HCT116 (cell line): ENCODE measurements at regions not wholly inside any gene's neighbourhood (a gene's known extent, or its start where the extent isn't known, plus 50 kb on each side); places are given as distances from the start of the nearest gene placed in this dataset.

Experiments
- ATF3 ChIP-seq: IDR thresholded peaks from 2 replicates; pipeline ENCODE4 v1.6.1; 2012
- CEBPB ChIP-seq: IDR thresholded peaks from 2 replicates; pipeline ENCODE4 v1.6.1; 2012; ENCODE audit warnings: low read depth
- CTCF ChIP-seq, 3 experiments: fragments of 200-600 bp in 1 of 3; sonication (generic) in 1 of 3; IDR thresholded peaks in 2 of 3; conservative IDR thresholded peaks in 1 of 3; 2 replicates each; pipeline ENCODE4 v1.5.1; 2012 to 2017; ENCODE audit warnings: low read depth in 2 of 3, low read length in 2 of 3, antibody characterized with exemption in 1 of 3, borderline replicate concordance in 1 of 3, control low read depth in 1 of 3, mild to moderate bottlenecking in 1 of 3, mixed read lengths in 1 of 3, mixed run types in 1 of 3, moderate library complexity in 1 of 3; ENCODE audit not compliant: insufficient read depth in 1 of 3
- EGR1 ChIP-seq: IDR thresholded peaks from 2 replicates; pipeline ENCODE4 v1.6.1; 2012; ENCODE audit warnings: low read depth
- EZH2 ChIP-seq: fragments of 200-600 bp; sonication (generic); IDR thresholded peaks from 2 replicates; pipeline ENCODE4 v1.6.1; 2017; ENCODE audit warnings: antibody characterized with exemption, mixed run types
- EZH2phosphoT487 ChIP-seq: fragments of 200-600 bp; IDR thresholded peaks from 2 replicates; pipeline ENCODE4 v1.6.1; 2018; ENCODE audit warnings: antibody characterized with exemption, borderline replicate concordance
- FOSL1 ChIP-seq: IDR thresholded peaks from 2 replicates; pipeline ENCODE4 v1.6.1; 2012; ENCODE audit warnings: low read depth
- JUND ChIP-seq: IDR thresholded peaks from 2 replicates; pipeline ENCODE4 v1.6.1; 2012
- POLR2A ChIP-seq: IDR thresholded peaks from 2 replicates; pipeline ENCODE4 v1.7.0; 2011; ENCODE audit warnings: borderline replicate concordance; ENCODE audit not compliant: insufficient read depth, insufficient read length; ENCODE audit errors: extremely low read depth
- POLR2AphosphoS5 ChIP-seq: IDR thresholded peaks from 2 replicates; pipeline ENCODE4 v1.6.1; 2011; ENCODE audit warnings: mild to moderate bottlenecking, low read depth, low read length, moderate library complexity
- REST ChIP-seq: IDR thresholded peaks from 2 replicates; pipeline ENCODE4 v1.6.1; 2012; ENCODE audit warnings: low read depth
- SP1 ChIP-seq: IDR thresholded peaks from 2 replicates; pipeline ENCODE4 v1.6.1; 2012; ENCODE audit warnings: low read depth
- SRF ChIP-seq: IDR thresholded peaks from 2 replicates; pipeline ENCODE4 v1.6.1; 2012; ENCODE audit warnings: low read depth
- YY1 ChIP-seq: IDR thresholded peaks from 2 replicates; pipeline ENCODE4 v1.6.1; 2011; ENCODE audit warnings: low read length, low read depth, moderate library complexity, mild to moderate bottlenecking; ENCODE audit not compliant: insufficient replicate concordance; ENCODE audit errors: extremely low read depth

- no peak for TF ChIP-seq REST
- TF ChIP-seq POLR2A = no peak
- no peak for TF ChIP-seq CTCF (IDR thresholded peaks at IDR 0.05 in 2 of 3, conservative IDR thresholded peaks at IDR 0.05 in 1 of 3; ENCODE audit: borderline replicate concordance in 1 of 3, insufficient read depth in 1 of 3, low read depth in 2 of 3, low read length in 2 of 3)
- TF ChIP-seq POLR2AphosphoS5 = no peak
- no peak for TF ChIP-seq EGR1
- no peak for TF ChIP-seq CEBPB
- no peak for TF ChIP-seq FOSL1
- no peak for TF ChIP-seq SP1
- no peak for TF ChIP-seq EZH2
- TF ChIP-seq SRF = no peak
- TF ChIP-seq JUND = no peak
- TF ChIP-seq ATF3 = no peak
- no peak for TF ChIP-seq EZH2phosphoT487
- no peak for TF ChIP-seq YY1
Observed at GRCh38 chr10:11679946-11680345, 62.2 kb upstream of the ECHDC3 start.
